ENCODE measurements at regions not wholly inside any gene's neighbourhood (a gene's known extent, or its start where the extent isn't known, plus 50 kb on each side); places are given as distances from the start of the nearest gene placed in this dataset.

DNA sequence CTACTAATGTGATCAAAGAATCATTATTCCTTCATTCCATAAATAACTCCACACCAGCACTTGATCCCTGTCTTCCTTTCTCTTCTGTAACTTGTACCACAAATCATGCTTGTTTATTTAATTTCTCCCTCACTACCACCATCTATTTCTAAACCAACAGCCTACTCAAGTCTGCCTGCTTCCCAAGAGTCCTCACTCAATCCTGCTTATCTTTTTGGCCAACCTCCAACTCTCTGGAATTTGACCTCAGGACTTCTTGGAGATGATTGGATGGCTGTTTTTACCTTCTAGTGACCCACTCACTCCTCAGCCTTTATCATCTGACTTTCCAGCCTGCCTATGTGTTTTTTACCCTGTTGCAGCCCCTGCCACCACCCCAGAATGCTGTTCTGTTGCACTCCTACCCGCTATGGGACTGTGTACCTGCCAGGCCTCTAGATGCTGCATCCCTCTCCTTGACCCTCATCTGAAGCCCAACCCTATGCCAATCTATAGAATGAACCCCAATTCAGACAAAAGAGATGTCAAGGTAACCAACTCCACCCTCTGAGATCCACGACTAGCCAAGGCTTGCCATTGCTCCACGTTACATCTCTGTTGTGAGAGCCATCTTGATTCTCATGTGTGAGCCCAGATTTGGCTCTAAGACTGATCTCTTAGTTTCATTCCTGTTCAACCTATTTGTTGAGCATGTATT is 150.2 kb upstream of the PLEKHG7 start:
- DNase-seq: no peak

GRCh38 chr12:92551853-92552397 is 150.9 kb upstream of the PLEKHG7 start:
- DNase-seq: no peak

DNA sequence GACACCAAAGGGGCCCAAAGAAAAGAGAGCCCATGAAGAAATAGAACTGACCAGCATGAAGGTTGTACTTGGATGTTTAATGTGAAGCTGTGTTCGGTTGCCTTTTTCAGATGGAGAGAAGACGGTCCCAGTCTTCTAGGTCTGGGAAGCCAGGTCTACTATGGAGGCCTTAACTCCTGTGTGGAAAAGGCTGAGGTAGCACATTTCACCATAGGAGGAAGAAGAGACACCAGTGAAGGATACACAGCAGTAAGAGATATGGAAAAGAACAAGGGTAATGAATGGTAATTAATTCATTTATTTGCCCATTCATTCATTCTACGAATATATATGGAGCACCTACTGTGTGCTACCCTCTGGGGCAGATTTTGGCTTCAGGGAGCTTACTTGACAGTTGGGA is 151.6 kb upstream of the PLEKHG7 start:
- DNase-seq: no peak

DNA sequence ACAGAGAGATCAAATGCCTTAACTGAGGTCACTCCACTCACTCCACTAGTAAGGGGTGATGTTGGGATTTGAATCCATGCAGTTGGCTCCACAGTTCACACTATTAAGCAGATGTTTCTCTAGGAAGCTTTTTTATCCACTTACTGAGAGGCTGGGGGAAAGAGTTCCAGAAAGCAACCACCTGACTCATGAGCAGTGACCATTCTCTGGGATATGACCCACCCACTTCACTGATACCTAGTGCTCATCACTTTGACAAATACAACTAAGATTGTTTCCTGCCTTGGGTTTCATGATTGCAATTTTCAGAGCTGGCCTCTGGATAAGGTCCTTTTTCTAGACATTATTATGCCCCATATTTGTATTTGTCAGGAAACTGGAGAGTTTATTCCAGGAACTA is 152.1 kb upstream of the PLEKHG7 start:
- DNase-seq: no peak

GRCh38 chr12:92550254-92550653 is 152.5 kb upstream of the PLEKHG7 start:
- DNase-seq: no peak

- DNase-seq: no peak
Observed at GRCh38 chr12:92549516-92549915, 153.3 kb upstream of the PLEKHG7 start.

GRCh38 chr12:92547906-92548305 is 154.9 kb upstream of the PLEKHG7 start:
- no peak for DNase-seq

DNA sequence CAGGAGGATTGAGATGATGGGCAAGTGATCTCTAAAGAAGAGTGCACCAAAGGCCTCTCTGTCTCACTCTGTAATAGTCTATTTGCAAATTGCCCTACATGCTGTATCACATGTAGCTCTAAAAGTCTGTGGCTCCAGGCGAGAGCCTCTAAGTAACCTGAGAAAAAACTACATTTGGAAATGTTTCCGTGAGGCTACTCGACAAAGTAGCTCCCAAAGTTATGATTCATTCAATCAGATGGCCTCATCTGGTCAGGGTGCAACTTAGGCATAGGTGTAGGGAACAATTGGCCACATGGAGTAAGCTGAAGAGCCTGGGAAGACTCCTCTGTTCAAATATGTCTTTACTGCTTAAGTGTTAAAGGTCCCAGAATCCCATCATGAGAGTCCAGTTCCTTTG is 155.4 kb upstream of the PLEKHG7 start:
- DNase-seq: no peak

GRCh38 chr12:92546635-92547348 is 156.0 kb upstream of the PLEKHG7 start:
- DNase-seq: no peak

GRCh38 chr12:92546259-92546634 is 156.5 kb upstream of the PLEKHG7 start:
- DNase-seq: no peak

DNA sequence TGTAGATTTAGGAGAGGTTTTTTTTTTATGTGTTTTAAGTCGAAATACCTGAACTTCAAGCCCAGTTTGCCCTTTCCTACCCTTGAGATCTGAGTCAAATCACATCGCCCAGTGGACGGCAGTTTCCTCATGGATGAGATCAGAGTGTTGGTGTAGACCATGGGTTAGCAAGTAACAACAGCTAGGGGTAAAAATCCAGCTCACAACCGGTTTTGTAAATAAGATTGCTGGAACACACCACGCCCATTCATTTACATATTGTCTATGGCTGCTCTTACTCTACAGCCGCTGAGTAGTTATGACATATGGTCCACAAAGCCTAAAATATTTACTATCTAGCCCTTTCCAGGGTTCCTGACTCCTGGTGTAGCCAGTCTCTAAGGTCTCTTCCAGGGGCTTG is 158.5 kb upstream of the PLEKHG7 start:
- DNase-seq: no peak

- DNase-seq: no peak
Observed at GRCh38 chr12:92543840-92544239, 158.9 kb upstream of the PLEKHG7 start.

GRCh38 chr12:92543359-92543758 is 159.4 kb upstream of the PLEKHG7 start:
- DNase-seq: no peak

- no peak for DNase-seq
Observed at GRCh38 chr12:92541731-92542130, 161.1 kb upstream of the PLEKHG7 start.

GRCh38 chr12:92540782-92541423 is 161.9 kb upstream of the PLEKHG7 start:
- no peak for DNase-seq

- DNase-seq: no peak
Observed at GRCh38 chr12:92539976-92540781, 162.6 kb upstream of the PLEKHG7 start.

DNA sequence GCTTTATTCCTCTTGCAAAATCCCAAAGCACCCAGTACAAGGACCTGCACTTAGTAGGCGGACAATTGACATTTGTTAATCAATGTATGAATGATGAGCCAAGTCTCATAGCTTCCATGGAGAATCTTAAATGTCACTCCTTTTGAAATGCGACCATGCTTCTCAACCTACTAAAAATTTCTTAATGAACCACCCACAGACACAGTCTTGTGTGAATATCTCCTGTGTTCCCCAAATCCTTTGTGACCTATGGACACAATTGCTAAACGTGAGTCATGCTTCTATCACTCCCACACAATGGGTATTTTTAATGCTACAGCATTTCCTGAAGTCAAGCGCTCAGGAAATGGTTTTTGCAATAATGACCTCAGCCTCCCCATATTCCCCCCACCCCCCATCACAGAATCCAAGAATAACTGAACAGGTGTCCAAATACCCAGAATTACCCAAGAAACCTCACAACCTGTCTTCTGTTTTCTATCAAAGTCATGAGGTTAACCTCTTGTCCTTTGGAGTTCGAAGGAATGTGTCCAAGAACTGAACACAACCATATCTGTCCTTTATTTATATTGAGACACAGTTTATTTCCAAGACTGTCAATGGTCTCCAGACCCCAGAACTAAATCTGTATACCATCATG is 163.6 kb upstream of the PLEKHG7 start:
- no peak for DNase-seq

DNA sequence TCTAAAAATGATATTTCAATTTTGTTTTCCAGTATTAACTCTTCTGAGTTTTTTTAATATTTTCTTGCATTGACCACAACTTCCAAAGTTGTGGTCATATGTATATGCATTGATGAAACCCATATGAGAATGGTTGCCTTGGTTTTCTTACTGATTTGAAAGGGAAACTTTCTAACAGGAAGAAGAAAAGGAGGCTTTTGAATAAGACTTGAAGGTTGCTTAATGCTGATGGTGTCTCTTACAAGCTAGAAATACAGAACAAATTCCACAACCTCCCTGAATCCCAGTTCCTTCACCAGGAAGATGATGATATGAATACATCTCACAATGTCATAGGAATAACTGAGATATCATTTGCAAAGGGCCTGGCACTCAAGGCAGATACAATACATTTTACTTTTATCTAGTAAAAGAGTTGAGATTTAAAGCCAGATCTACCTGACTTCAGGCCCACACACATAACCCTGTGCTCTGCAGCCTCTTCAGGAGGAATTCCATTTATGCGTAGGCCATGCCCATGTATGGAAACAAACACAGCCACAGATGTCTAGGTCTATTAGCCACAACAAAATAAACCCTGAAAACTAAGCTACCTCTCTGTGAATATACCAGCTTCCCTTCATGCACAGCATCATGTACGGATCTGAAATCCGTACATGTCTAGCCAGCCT is 165.4 kb upstream of the PLEKHG7 start:
- no peak for DNase-seq

- DNase-seq: no peak
Observed at GRCh38 chr12:92535961-92536360, 166.8 kb upstream of the PLEKHG7 start.

- DNase-seq: no peak
Observed at GRCh38 chr12:92533280-92533890, 169.4 kb upstream of the PLEKHG7 start.

- DNase-seq: no peak
Observed at GRCh38 chr12:92530706-92531105, 172.1 kb upstream of the PLEKHG7 start.

DNA sequence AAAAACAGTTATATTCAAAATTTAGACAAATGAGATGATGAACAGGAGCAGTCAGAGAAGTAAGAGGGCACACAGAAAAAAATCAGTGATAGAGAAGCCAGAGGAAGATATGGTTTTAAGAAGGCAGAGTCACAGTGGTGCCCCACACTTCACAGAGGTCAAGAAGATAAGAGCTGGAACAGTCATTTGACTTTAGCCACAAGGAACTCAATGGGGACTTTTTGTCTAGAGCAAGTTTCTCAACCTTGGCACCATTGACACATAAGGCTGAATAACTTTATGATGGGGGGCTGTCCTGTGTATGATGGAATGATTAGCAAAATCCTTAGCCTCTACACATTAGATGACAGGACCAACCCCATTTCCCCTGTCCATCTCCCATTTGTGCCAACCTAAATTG is 172.8 kb upstream of the PLEKHG7 start:
- DNase-seq: no peak
